ENCODE measurements at regions not wholly inside any gene's neighbourhood (a gene's known extent, or its start where the extent isn't known, plus 50 kb on each side); places are given as distances from the start of the nearest gene placed in this dataset.

GRCh38 chr21:36647279-36648093 is 51.4 kb upstream of the SIM2 start:
- H3K27ac Mint-ChIP-seq (ENCODE audit: low read depth, unreplicated experiment), result no peak overlapping the region
- peaks cover 7% of the 10 kb centered on the region for H3K4me1 Mint-ChIP-seq (ENCODE audit: insufficient read depth, unreplicated experiment)

More at GRCh38 chr21:36647279-36648093, 51.4 kb upstream of the SIM2 start:
- no peaks in the 10 kb centered on the region for H3K9me3 Mint-ChIP-seq (ENCODE audit: unreplicated experiment)
- peak; percentile 61 for DNase-seq (ENCODE audit: unreplicated experiment)
- intact Hi-C loops (cut with micrococcal nuclease), result no loop called here
- POLR2A ChIA-PET, result interaction anchor here (0.6 kb wide), 1 partner anchor 100 kb away, joined by 3 read pairs; no protein-coding TSS in a partner anchor
- no peak for TF ChIP-seq CTCF (IDR thresholded peaks at IDR 0.05; ENCODE audit: unreplicated experiment)
- CTCF ChIA-PET, result interaction anchor here (0.6 kb wide), 1 partner anchor 28 kb away, joined by 3 read pairs; no protein-coding TSS in a partner anchor
- no peaks in the 10 kb centered on the region for H3K27me3 Mint-ChIP-seq (ENCODE audit: insufficient read depth, unreplicated experiment)
- no TSS peak for BruUV-seq (replicated peaks)
- H3K4me3 Mint-ChIP-seq (ENCODE audit: unreplicated experiment), result no peak overlapping the region
- no peaks in the 10 kb centered on the region for H3K36me3 Mint-ChIP-seq (ENCODE audit: insufficient read depth, unreplicated experiment)

All from MCF 10A (cell line).